Esophagus (tissue), 2 donors: ENCODE measurements at regions not wholly inside any gene's neighbourhood (a gene's known extent, or its start where the extent isn't known, plus 50 kb on each side); places are given as distances from the start of the nearest gene placed in this dataset.
A peak's percentile ranks its signal among the peaks of the same experiment; 100 is the strongest.

Experiments used
- H3K27ac ChIP-seq, 2 donors: one replicate each; pipeline ENCODE4 v1.5.1; 2013; ENCODE audit warnings: low read depth in 2 of 2, mild to moderate bottlenecking in 2 of 2, inconsistent platforms in 1 of 2, low read length in 1 of 2, moderate library complexity in 1 of 2
- H3K27me3 ChIP-seq, 2 donors: one replicate each; pipeline ENCODE4 v1.6.1; 2013; ENCODE audit warnings: low read length in 2 of 2, control low read depth in 1 of 2, mild to moderate bottlenecking in 1 of 2; ENCODE audit not compliant: insufficient read depth in 2 of 2, control insufficient read depth in 1 of 2
- H3K36me3 ChIP-seq, 2 donors: one replicate each; pipeline ENCODE4 v1.6.1; 2013; ENCODE audit warnings: low read length in 1 of 2; ENCODE audit not compliant: control insufficient read depth in 2 of 2, insufficient read depth in 2 of 2
- H3K4me1 ChIP-seq, 2 donors: one replicate each; pipeline ENCODE4 v1.6.1; 2013; ENCODE audit warnings: low read length in 1 of 2; ENCODE audit not compliant: control insufficient read depth in 2 of 2, insufficient read depth in 2 of 2
- H3K4me3 ChIP-seq, 2 donors: one replicate each; pipeline ENCODE4 v1.5.1; 2013; ENCODE audit warnings: low read length in 2 of 2, mild to moderate bottlenecking in 2 of 2, low read depth in 1 of 2, moderate library complexity in 1 of 2
- H3K9me3 ChIP-seq, 2 donors: one replicate each; pipeline ENCODE4 v1.6.1; 2013; ENCODE audit warnings: mild to moderate bottlenecking in 2 of 2, low read depth in 1 of 2, low read length in 1 of 2, moderate library complexity in 1 of 2; ENCODE audit not compliant: control insufficient read depth in 2 of 2, insufficient read depth in 1 of 2
- WGBS, 2 donors: extraction: QIAGEN DNeasy Blood & Tissue Kit; methylation state at CpG; one replicate each; pipeline ENCODE4 v1.1.7; 2013; 5-methylcytosine and 5-hydroxymethylcytosine counted together
- donor health status: healthy with polysubstance abuse.
- donor health status: Bipolar disorder and iron deficiency.

DNA sequence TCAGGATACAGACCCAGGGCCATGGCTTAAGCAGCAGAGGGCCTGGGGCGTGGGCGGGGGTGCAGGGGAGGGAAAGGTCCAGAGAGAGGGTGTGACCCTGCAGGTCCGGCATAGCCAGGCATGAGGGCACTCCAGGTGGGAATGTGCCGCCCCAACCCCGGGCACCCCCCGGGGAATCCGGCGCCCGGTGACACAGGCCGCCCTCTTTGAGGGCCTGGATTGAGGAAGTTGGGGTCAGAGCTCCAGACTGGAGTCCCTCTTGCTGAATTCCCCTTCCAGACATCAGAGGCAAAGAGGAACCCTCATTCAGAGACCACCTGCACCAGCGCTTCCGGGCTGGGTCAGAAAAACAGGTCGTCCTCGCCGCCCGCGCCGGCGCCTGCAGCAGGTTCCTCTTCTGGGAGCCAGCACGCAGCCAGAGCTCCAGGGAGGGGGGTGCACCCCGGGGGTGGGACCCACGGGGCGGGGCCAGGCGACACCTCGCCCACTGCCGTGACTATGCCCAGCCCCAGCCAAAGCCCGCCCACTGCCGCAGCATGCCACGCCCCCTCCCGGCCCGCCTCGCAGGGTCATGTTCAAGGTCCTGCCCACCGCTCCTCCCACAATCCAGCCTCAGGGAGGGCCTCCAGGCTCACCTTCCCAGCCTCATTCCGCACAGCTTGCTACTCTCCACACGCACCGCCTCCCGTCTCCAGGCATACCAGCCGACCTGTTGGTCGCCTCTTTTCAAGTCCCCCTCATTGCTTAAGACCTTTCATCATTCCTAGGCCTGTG lies 98.3 kb upstream of the ID2 start:
- Histone ChIP-seq H3K27me3 (no peaks in the 10 kb centered on the region), H3K4me3 (peak overlapping the region in 1 of 2 donors; percentile 21), H3K9me3 (no peaks in the 10 kb centered on the region), H3K27ac (peak overlapping the region; percentile 22 to 62), H3K36me3 (no peaks in the 10 kb centered on the region), H3K4me1 (peaks cover 0 to 3% of the 10 kb centered on the region in 2 donors)
- 22 to 28% methylated on average over 35 to 39 of the region's 39 CpGs for WGBS, 2 donors

DNA sequence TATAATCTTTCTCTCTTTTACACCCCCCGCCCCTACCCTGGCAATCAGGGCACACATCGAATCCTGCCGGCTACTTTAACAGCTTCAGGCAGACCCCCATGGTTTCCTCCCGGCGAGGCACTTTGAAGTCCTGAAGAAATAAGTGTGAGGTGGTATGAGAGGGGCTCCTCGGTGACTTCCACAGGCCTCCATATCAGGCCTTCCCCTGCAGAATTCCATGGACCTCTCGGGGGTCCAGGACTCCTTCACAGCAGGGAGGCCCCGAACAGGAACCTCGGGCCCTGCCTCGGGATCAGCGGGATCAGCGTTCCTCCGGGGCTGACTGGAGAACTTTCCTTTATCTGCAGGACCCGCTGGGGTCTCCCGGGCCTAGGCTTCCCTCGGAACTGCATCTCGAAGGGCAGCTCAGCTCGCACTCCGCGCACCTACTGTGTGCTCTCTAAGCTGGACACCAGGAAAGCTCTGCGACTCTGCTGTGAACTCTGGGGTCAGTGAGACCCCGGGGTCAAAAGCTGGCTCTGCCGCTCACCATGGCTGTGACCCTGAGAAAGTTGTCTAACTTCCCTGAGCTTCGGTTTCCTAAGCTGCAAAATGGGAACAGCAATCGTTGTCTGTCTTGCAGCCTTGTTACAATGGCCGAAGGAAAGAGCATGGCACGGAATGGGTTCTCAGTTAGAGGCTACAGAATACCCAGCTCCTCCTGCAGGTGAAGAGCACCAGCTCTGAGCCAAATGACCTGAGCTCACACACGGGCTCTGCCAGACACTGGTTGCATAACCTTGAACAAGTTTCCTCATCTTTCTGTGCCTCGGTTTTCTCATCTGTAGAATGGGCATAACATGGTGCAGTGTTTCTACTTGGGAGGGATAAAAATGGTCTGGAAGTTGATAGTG lies 97.4 kb upstream of the ID2 start:
- Histone ChIP-seq H3K27ac (peak overlapping the region in 1 of 2 donors; percentile 62), H3K27me3 (no peaks in the 10 kb centered on the region), H3K9me3 (no peaks in the 10 kb centered on the region), H3K4me1 (peaks cover 0 to 3% of the 10 kb centered on the region in 2 donors), H3K4me3 (no peak overlapping the region), H3K36me3 (no peaks in the 10 kb centered on the region)
- 67 to 69% methylated on average over 29 of the region's 29 CpGs for WGBS, 2 donors

DNA sequence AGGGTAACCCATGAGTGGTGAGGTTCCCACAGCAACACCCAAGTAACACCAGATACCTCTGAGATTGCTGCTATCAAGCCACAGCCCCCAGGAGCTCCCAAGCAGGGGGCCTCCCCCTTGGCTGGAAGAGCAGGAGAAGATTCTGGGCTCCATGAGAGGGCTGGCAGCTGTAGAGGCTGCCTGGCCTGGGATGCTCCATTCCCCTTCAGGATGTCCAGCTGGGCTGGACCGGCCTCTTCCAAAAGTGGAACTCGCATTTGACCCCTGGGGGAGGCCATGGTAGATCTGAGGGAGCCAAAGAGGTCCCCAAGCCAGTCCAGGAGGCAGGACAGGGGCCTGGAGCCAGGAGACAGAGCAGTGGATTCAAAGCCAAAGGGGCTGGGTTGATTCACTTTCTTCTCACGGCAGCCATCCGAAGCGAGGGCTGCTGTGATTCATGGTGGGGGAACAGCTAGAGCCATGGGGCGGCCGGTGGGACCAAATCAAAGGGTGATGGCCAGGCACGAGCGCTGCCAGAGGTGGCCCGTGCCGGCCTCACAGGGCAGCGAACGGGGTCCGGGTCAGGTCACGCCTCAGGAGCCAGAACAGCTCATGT lies 95.3 kb upstream of the ID2 start:
- Histone ChIP-seq H3K9me3 (no peaks in the 10 kb centered on the region), H3K36me3 (no peaks in the 10 kb centered on the region), H3K27ac (no peak overlapping the region), H3K4me3 (no peak overlapping the region), H3K27me3 (no peaks in the 10 kb centered on the region), H3K4me1 (peaks cover 0 to 3% of the 10 kb centered on the region in 2 donors)
- 85 to 89% methylated on average over 15 of the region's 15 CpGs for WGBS, 2 donors

DNA sequence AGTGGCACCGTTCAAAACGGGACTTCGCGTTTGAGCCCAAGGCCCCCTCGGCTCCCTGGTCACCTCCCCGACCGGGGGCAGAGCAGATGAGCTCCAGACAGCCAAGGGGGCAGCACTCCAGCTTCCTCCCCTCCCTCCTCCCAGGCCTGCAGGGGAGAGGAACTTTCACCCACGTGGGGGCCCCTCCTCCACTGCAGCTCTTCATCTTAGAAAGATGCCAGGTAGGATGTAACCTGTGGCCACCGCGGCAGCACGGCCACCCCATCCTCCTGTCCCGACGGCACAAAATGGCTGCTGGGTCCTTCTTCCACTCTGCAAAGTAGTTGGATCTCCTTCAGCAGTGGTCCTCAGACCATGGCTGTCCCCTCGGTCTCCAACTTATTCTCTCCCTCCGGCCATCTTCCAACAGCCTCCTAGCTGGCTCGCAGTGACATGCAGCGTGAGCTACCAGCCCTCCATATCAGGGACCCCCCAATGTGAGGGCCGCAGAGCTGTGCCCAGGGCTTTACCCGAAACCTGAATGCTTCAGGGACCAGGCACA lies 94.5 kb upstream of the ID2 start:
- Histone ChIP-seq H3K4me1 (peaks cover 0 to 3% of the 10 kb centered on the region in 2 donors), H3K4me3 (no peak overlapping the region), H3K27ac (no peak overlapping the region), H3K36me3 (no peaks in the 10 kb centered on the region), H3K27me3 (no peaks in the 10 kb centered on the region), H3K9me3 (no peaks in the 10 kb centered on the region)
- WGBS, 2 donors = 83 to 85% methylated on average over 19 of the region's 19 CpGs

DNA sequence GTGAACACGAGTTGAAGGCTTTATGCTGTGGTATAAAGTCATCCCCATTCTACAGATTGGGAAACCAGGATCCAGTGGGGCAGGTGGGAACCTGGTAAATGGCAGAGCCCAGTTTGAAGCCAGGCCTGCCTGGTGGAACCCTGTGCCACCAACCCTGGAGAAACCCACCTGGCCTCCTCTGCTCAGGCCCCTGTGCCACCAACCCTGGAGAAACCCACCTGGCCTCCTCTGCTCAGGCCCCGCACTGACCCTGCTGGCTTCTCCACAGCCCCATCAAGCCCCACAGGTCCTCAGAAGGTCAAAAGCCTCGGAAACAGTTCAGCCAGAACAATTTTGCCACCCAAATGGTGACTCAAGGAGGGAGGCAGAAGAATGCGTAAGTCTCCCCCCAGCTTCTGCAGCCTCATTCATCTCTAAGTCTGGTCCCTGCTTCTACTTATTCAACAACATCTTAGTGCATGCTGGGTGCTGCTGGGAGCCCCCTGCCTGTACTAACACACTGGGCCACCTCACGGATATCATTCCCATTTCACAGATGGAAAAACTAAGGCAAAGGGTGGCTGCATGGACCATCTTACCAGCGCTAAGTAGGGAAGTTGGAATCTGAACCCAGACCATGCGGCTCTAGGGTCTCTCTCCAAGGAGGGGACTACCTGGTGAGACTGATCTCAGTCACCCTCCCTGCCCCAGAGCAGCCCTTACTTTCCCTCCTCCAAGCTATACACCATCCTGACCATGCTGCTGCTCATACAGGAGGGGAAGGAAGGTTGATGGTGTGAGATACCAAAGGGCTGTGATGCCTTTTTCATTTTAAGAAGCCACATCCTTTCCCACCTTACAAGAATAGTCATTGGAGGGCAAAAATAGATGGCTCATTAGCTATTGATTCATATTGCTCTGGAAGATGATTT lies 93.7 kb upstream of the ID2 start:
- no peak overlapping the region for H3K27ac ChIP-seq
- no peak overlapping the region for H3K4me3 ChIP-seq
- H3K9me3 ChIP-seq = no peaks in the 10 kb centered on the region
- H3K27me3 ChIP-seq = no peaks in the 10 kb centered on the region
- peaks cover 0 to 3% of the 10 kb centered on the region in 2 donors for H3K4me1 ChIP-seq
- 88 to 91% methylated on average over 7 of the region's 7 CpGs for WGBS, 2 donors
- H3K36me3 ChIP-seq = no peaks in the 10 kb centered on the region

DNA sequence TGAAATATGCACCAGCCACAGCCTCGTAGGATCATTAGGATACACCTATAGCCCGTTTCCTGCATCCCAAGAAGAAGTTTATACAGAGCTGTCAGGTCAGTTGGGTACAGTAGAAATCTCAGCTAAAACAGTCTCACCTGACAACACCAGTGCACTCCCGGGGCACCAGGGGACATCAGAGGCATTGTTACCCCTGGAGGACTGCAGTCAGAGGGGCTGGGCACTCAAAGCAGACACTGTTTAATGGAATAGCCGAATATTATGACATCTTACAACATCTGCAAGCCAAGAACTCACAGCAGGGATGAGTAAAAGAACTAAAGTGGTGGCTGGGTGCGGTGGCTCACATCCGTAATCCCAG lies 93.0 kb upstream of the ID2 start:
- no peaks in the 10 kb centered on the region for H3K9me3 ChIP-seq
- no peak overlapping the region for H3K27ac ChIP-seq
- no peaks in the 10 kb centered on the region for H3K27me3 ChIP-seq
- whole genome bisulfite sequencing, 2 donors = 81 to 82% methylated on average over 6 of the region's 6 CpGs
- no peaks in the 10 kb centered on the region for H3K4me1 ChIP-seq
- H3K4me3 ChIP-seq = no peak overlapping the region
- no peaks in the 10 kb centered on the region for H3K36me3 ChIP-seq

DNA sequence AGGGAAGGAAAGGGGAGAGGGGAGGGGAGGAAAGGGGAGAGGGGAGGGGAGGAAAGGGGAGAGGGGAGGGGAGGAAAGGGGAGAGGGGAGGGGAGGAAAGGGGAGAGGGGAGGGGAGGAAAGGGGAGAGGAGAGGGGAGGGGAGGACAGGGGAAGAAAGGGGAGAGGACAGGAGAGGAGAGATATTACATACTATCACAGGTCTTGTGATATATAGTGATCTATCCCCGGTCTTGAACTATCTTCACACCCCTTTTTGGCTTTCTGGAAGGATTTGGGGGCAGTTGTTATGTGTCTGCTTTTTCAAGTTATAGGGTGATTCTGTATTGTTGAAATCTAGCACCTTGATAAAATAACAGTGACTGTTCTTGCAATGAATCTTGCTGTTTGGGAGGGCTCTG lies 92.1 kb upstream of the ID2 start:
- H3K9me3 ChIP-seq = no peaks in the 10 kb centered on the region
- H3K27ac ChIP-seq = no peak overlapping the region
- H3K4me3 ChIP-seq = no peak overlapping the region
- H3K27me3 ChIP-seq = no peaks in the 10 kb centered on the region
- WGBS, 2 donors = 77 to 80% methylated on average over 1 of the region's 1 CpG
- H3K4me1 ChIP-seq = no peaks in the 10 kb centered on the region
- no peaks in the 10 kb centered on the region for H3K36me3 ChIP-seq

DNA sequence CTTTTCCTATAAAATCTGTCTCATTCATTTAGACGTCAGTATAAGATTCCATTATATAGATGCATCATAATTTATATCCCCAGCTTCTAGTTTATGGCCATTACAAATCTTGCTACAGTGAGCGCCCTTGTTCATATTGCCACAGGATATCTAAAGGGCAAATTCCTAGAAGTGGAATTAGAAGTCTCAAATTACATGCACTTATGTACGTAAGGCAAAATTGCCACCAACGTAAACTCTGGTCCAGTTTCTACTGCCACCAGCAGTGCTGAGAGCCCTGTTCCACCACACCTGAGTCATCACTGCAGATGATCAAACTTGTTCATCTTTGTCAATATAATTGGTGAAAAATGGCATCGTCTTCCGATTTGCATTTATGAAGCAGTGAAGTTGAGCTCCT lies 90.9 kb upstream of the ID2 start:
- H3K9me3 ChIP-seq = no peaks in the 10 kb centered on the region
- no peak overlapping the region for H3K4me3 ChIP-seq
- H3K27me3 ChIP-seq = no peaks in the 10 kb centered on the region
- H3K27ac ChIP-seq = no peak overlapping the region
- no peaks in the 10 kb centered on the region for H3K4me1 ChIP-seq
- WGBS, 2 donors = 86 to 87% methylated on average over 6 of the region's 6 CpGs
- H3K36me3 ChIP-seq = no peaks in the 10 kb centered on the region

DNA sequence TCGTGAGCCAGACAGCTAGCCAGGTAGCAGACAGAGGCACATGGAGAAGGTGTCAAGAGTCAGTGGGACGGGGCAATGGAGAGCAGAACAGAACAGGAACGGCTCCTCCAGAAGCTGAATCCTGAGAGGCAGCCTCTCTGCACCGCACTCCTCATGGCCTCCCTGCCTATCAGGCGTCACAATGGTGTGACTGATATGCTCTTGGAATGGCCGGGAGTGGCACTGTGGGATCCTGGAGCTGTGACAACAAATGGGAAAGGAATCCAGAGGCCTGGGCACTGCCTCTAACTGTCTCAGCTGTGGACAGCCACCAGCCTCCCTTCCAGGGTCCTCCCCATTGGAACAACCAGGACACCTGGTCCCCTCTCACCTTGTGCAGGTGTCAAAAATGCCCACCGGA lies 89.1 kb upstream of the ID2 start:
- H3K4me3 ChIP-seq = no peak overlapping the region
- H3K27me3 ChIP-seq = no peaks in the 10 kb centered on the region
- no peak overlapping the region for H3K27ac ChIP-seq
- WGBS, 2 donors = 73 to 85% methylated on average over 7 of the region's 7 CpGs
- H3K4me1 ChIP-seq = no peaks in the 10 kb centered on the region
- H3K9me3 ChIP-seq = peaks cover 0 to 3% of the 10 kb centered on the region in 2 donors
- no peaks in the 10 kb centered on the region for H3K36me3 ChIP-seq
